GM12872 (cell line): ENCODE measurements at regions not wholly inside any gene's neighbourhood (a gene's known extent, or its start where the extent isn't known, plus 50 kb on each side); places are given as distances from the start of the nearest gene placed in this dataset.

Source experiments
- TF ChIP-seq, protein P1 (sequence below): IDR thresholded peaks from 3 replicates; pipeline ENCODE4 v1.5.1; 2011; ENCODE audit warnings: low read depth, mild to moderate bottlenecking, low read length, moderate library complexity; ENCODE audit not compliant: insufficient read depth

DNA sequence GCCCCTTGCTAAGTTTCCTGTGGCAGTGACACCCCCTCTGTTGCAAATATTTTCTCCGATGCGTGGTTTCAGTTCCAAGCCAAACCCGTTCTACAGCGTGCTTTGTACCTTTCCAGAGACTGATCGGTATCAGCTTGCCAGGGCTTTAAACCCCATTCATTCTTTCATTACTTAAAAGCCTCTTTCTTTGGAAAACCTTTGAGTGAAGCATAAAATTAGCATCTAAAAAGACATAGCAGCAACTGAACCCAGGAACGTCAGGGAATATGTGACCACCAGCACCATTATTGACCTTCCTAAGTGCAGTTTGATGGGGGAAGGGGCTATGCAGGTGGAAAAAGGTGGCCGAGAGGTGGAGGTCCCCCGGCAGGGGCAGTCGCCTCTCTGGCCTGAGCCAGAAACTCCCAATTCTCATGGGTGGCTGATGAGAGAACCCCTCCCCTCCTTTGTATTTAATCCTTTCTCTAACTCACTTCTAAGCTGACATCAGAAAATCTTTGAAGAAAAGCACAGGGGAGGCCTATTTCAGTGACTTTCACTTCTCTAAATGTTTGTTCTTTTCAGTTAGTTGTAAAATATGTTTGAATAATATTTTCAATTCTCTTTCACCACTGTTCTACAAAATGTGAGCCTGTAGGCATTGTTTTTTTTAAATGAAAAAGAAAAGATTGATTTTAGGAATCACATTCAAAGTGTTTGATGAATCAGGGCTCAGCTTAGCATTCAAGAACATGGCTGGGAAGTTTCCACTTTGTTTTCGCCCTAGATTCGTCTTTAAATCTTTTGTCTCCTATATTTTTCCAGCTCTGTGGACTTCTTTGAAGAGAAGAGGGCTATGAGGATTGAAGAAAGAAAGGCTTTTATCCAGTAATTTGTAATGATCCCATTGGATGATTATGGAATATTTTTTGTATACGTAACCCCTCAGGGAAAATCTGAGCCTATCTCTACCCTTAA, 89.2 kb downstream of the RSPH3 start:
- TF ChIP-seq, protein P1, sequence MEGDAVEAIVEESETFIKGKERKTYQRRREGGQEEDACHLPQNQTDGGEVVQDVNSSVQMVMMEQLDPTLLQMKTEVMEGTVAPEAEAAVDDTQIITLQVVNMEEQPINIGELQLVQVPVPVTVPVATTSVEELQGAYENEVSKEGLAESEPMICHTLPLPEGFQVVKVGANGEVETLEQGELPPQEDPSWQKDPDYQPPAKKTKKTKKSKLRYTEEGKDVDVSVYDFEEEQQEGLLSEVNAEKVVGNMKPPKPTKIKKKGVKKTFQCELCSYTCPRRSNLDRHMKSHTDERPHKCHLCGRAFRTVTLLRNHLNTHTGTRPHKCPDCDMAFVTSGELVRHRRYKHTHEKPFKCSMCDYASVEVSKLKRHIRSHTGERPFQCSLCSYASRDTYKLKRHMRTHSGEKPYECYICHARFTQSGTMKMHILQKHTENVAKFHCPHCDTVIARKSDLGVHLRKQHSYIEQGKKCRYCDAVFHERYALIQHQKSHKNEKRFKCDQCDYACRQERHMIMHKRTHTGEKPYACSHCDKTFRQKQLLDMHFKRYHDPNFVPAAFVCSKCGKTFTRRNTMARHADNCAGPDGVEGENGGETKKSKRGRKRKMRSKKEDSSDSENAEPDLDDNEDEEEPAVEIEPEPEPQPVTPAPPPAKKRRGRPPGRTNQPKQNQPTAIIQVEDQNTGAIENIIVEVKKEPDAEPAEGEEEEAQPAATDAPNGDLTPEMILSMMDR, result no peak; the same call in 2 of the 3 replicates

- TF ChIP-seq, protein P1, result no peak
Observed at GRCh38 chr6:158909938-158910337, 90.1 kb downstream of the RSPH3 start.

DNA sequence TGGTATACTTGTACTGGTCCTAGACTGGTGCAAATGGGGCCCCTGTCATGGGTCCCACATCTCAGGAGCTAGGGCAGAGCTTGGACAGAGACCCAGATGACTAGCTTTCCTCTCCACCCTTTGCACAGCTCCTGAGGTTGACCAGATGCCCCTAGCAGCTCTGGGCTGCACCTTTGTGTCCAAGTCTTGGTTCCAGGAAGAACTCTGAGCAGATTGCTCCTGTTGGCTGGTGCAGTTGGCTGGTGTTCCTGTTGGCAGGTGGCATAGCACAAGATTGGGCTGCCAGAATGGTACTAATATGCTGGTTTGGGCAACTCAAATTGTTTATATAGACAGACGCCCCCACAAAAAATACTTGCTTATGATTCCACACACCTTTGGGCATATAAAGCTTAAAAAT, 89.4 kb upstream of the EZR start:
- TF ChIP-seq, protein P1, result no peak

DNA sequence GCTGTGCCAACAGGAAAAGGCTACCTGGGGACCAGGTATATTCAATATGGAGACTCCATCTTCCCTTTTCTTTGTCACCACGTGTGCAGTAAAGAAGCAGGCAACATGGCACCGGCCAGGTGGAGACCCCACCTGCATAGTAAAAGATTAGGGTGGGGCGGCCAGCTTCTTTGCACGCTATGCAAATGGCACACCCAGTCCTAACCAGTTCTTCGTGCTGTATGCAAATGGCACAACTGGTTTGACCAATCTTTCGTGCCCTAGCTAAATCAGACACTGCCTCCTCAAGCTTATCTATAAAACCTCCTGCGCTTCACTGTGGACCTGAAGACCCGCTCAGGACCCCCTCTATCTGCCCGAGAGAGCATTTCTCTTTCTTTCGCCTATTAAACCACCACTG, 88.8 kb upstream of the EZR start:
- TF ChIP-seq, protein P1, result no peak

DNA sequence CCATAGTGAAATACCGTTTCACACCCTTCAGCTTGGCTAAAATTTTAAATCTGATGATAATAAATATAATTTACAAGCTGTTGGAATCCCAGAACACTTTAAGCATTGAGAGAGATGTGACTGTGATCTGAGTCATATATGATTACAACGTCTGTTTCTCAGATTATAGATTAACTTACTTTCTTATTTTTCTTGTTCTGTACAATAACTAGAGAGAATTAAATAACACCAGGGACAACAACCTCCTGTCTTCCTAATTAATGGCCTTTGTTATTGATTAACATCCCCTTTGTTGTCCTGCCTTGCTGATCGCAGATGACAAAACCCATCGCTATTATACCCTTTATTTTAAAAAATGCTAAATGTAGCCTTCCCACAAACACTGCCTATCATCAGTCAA, 87.8 kb upstream of the EZR start:
- TF ChIP-seq, protein P1, result no peak

DNA sequence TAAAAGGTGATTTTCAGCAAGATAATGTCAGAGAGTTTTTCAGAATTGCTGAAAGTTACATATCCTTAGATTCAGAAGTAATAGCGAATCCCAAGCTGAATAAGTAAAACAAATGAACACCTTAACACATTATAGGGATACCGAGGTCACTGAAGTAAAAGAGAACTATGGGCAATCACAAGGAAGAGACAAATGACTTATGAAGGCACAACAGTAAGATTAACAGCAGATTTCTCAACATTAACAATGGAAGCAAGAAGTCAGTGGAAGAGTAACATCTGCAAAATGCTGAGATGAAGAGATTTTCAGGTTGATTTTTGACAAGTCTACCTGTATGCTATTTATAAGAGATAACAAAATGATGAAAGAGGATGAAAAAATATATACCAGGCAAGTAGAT, 86.1 kb upstream of the EZR start:
- TF ChIP-seq, protein P1, result no peak

GRCh38 chr6:158903801-158904200, 84.6 kb upstream of the EZR start:
- TF ChIP-seq, protein P1, result no peak
